Activated T-cell treated with anti-CD3 and anti-CD28 coated beads, Interleukin-2, amount 50 U/mL, for 72 hours (primary cell): ENCODE measurements at regions not wholly inside any gene's neighbourhood (a gene's known extent, or its start where the extent isn't known, plus 50 kb on each side); places are given as distances from the start of the nearest gene placed in this dataset.

Source experiments
- ATAC-seq, 2 donors: fragments of 150-1000 bp; cut with Tn5 transposase; replicated peaks in 1 of 2; 2 replicates each; pipeline ENCODE4 v1.10.0; 2021; ENCODE audit warnings: moderate library complexity in 2 of 2, mild to moderate bottlenecking in 1 of 2
- DNase-seq, 2 donors: peaks; one replicate each; pipeline ENCODE4 v3.0.0; 2021 to 2022; ENCODE audit warnings: mixed read lengths in 1 of 2
- H3K27ac Mint-ChIP-seq: one replicate; pipeline ENCODE4 v1.8.0; 2022; ENCODE audit warnings: mild to moderate bottlenecking, moderate library complexity, mixed read lengths
- H3K27me3 Mint-ChIP-seq: one replicate; pipeline ENCODE4 v1.8.0; 2022; ENCODE audit warnings: low read depth, mixed read lengths
- H3K36me3 Mint-ChIP-seq, 2 donors: one replicate each; pipeline ENCODE4 v1.8.0; 2022; ENCODE audit warnings: mixed read lengths in 2 of 2, mild to moderate bottlenecking in 1 of 2; ENCODE audit not compliant: insufficient read depth in 2 of 2
- H3K4me1 Mint-ChIP-seq: one replicate; pipeline ENCODE4 v1.8.0; 2022; ENCODE audit warnings: low read depth, mixed read lengths
- H3K4me3 Mint-ChIP-seq, 2 donors: one replicate each; pipeline ENCODE4 v1.8.0; 2022; ENCODE audit warnings: mild to moderate bottlenecking in 2 of 2, mixed read lengths in 2 of 2, moderate library complexity in 2 of 2
- H3K9me3 Mint-ChIP-seq, 2 donors: one replicate each; pipeline ENCODE4 v1.8.0; 2022; ENCODE audit warnings: mixed read lengths in 2 of 2

DNA sequence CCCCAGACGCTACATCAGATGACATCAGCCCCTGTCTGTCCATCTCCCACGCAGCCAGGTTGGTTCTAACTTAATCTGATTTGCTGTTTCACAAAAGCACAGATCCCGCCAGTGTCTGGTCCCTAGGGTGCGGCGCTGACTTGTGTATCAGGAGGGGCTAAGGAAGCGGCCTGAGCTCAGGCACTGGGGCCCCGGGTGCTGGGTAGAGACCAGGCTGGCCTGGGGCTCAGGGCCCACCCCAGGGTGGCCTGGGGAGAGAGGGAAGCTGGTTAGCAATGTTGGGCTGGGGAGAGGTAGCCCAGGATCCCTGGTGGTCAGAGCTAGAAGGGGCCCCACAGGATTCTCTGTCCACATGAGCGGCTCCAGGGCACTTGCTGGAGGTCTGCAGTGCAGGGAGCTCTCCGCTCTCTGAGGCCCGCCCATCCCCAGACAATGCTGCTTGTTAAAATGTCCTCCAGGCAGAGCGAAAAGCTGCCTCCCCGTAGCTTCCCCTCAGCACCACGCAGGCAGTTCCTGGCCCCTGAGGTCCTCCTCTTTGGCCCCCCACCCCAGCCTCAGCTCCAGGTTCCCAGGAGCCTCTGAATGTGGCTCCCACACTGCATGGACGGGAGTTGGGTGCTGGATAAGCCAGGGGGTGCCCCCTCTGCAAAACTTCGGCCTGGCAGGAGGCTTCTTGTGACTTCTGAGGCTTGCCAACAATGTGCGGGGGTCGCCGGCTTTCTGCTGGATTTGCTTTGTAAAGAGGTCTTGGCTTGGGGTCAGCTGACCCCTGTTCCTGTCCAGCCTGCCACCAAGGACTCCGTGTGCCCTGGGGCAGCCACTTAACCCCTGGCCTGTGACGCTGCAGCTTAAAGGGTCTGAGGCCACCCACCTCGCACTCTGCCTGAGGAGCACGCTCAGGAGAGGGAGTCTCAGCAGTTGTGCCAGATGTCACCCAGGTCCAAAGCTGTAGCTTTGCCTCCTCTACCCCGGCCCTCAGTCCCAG lies 112.9 kb downstream of the CPZ start:
- no peak overlapping the region for H3K4me3 Mint-ChIP-seq
- no peak overlapping the region for H3K27ac Mint-ChIP-seq
- H3K27me3 Mint-ChIP-seq: no peaks in the 10 kb centered on the region
- H3K9me3 Mint-ChIP-seq: no peaks in the 10 kb centered on the region
- no peaks in the 10 kb centered on the region for H3K4me1 Mint-ChIP-seq
- no peak for DNase-seq
- no peak for ATAC-seq
- no peaks in the 10 kb centered on the region for H3K36me3 Mint-ChIP-seq

- H3K9me3 Mint-ChIP-seq: no peaks in the 10 kb centered on the region
- H3K36me3 Mint-ChIP-seq: no peaks in the 10 kb centered on the region
- no peak overlapping the region for H3K4me3 Mint-ChIP-seq
- H3K27me3 Mint-ChIP-seq: no peaks in the 10 kb centered on the region
- no peak overlapping the region for H3K27ac Mint-ChIP-seq
- no peak for ATAC-seq
- H3K4me1 Mint-ChIP-seq: no peaks in the 10 kb centered on the region
- no peak for DNase-seq
These were observed 112.1 kb downstream of the CPZ start for GRCh38 chr4:8704632-8705031.

GRCh38 chr4:8703857-8704495 lies 111.4 kb downstream of the CPZ start:
- DNase-seq: no peak
- Mint-ChIP-seq H3K27ac (no peak overlapping the region), H3K4me3 (no peak overlapping the region), H3K36me3 (no peaks in the 10 kb centered on the region), H3K4me1 (no peaks in the 10 kb centered on the region), H3K27me3 (no peaks in the 10 kb centered on the region), H3K9me3 (no peaks in the 10 kb centered on the region)
- no peak for ATAC-seq

- no peaks in the 10 kb centered on the region for H3K27me3 Mint-ChIP-seq
- ATAC-seq (no peak), DNase-seq (no peak)
- no peak overlapping the region for H3K27ac Mint-ChIP-seq
- no peak overlapping the region for H3K4me3 Mint-ChIP-seq
- H3K4me1 Mint-ChIP-seq: no peaks in the 10 kb centered on the region
- H3K36me3 Mint-ChIP-seq: no peaks in the 10 kb centered on the region
- H3K9me3 Mint-ChIP-seq: no peaks in the 10 kb centered on the region
These were observed 110.8 kb downstream of the CPZ start for GRCh38 chr4:8703401-8703696.

DNA sequence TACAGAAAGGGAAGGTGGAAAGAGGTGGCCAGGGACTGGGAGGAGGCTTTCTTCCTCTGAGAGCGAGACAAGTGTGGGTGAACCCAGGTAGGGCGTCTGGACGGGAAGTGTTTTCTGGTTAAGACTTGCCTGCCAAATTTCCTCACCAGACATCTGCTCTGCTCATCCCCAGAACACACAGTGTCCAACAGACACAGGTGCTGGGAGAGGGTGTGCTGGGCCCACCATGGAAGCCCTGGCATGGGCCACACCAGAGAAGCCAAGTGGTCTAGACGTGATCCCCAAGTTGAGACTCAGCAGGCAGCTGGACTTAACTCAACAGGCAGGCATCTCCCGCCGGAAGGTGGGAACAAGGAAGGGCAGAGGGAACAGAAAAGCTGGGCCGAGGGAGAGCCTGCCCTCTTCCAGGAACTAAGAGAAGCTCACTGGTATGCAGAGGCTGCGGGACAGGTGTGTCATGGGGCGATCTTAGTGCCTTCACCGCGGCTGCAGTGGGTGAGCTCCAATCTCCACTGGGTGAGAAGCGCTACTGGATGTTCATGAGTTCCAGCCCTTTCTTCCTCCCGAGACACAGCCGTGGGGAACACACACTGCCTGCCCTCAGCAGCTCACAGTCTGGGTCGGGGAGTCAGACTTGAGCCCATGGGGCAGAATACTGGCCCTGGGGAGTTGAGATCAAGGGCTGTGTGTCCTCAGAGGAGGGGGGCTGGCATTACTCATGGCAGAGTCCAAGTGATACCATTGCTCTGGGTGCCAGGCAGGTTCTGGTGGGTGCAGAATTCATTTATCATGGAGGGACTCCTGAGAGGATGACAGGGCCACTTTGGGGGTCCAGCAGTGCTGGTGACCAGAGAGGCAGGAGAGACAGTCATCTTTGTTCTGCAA lies 110.2 kb downstream of the CPZ start:
- no peak overlapping the region for H3K27ac Mint-ChIP-seq
- H3K9me3 Mint-ChIP-seq: no peaks in the 10 kb centered on the region
- DNase-seq (no peak), ATAC-seq (no peak)
- H3K27me3 Mint-ChIP-seq: no peaks in the 10 kb centered on the region
- no peak overlapping the region for H3K4me3 Mint-ChIP-seq
- H3K4me1 Mint-ChIP-seq: no peaks in the 10 kb centered on the region
- H3K36me3 Mint-ChIP-seq: no peaks in the 10 kb centered on the region

DNA sequence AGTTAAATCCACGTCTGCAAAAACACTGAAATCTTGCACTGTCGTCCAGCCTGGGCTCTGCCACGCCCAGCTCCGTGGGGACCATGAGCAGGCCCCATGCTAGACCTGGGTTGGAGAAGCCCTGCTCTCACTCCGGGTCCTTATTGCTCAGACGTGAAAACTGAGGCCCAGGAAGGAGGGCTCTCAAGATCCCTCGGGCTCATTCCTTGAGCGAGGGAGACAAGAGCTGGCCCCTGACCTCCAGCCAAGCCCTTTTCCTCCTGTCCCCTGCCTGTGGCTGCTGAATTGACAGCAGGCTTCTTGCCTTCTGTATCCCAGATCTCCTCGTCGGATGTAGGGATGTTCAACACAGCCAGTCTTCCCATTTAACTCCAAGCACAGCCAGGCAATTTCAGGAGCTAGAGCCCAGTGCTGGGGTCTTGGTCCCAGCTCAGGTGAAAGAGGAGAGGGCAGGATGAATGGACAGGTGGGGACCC lies 109.5 kb downstream of the CPZ start:
- ATAC-seq (no peak), DNase-seq (no peak)
- H3K27me3 Mint-ChIP-seq: no peaks in the 10 kb centered on the region
- H3K36me3 Mint-ChIP-seq: no peaks in the 10 kb centered on the region
- no peak overlapping the region for H3K4me3 Mint-ChIP-seq
- H3K9me3 Mint-ChIP-seq: no peaks in the 10 kb centered on the region
- H3K27ac Mint-ChIP-seq: no peak overlapping the region
- no peaks in the 10 kb centered on the region for H3K4me1 Mint-ChIP-seq

DNA sequence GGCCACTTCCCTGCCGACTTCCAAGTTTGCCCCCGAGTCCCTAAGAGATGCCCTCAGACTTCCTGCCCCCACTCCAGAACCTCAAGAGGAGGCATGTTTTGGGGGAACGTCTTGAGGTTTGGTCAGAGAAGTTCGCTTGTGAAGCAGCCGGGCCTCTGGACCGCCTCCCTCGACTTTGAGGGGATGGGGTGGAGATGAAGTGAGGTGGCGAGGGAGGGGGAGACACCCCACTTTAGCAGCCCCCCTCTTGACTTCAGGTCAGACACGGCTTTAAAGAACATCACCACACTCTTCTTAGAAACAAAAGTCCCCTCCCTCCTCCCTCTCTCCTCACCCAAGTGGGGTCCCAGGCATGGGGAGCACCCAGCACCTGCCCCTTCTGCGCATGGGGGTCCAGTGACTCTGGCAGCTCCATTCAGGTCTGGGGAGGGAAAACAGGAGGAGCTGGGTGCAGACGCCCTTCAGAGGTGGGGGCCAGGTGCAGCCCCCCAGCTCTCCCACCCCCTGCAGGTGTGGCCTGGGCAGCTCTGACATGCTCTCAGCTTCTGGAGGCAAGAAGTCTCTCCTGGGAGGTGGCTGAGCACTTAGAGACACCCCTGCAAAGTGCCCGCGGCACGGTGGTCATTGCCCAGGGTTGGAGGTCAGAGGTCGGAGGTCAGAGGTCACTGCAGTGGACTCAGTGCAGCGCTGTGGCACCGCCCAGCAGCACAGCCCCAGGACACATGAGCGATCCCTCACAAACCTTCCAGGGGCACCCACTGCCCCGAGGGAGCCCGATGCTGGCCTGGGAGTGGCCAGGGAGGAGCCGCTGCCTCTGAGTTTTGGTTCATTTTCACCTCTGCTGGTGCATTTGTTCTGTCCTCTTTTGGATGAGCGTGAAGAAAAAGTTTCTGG lies 108.8 kb downstream of the CPZ start:
- no peak overlapping the region for H3K4me3 Mint-ChIP-seq

DNA sequence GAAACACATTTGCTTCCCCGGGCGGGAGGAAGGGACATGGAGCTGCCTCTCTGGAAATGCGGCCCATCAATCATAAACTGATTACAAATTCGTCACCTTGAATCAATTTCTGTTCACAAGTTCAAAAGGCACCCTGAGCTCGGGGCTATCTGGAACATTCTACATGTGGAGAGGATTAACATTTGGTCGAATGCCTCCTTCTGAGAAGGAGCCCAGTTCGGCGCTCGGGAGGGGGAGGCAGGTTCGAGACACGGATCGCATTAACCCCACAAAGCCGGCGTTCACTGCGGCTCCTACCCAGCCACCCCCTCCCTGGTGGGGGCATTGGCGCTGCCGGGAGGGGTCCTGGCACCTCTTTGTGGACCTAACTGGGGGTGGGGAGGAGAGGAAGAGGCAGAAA lies 108.0 kb downstream of the CPZ start:
- no peaks in the 10 kb centered on the region for H3K9me3 Mint-ChIP-seq
- H3K4me1 Mint-ChIP-seq: no peaks in the 10 kb centered on the region
- H3K27me3 Mint-ChIP-seq: no peaks in the 10 kb centered on the region
- no peak for DNase-seq
- no peak overlapping the region for H3K27ac Mint-ChIP-seq
- H3K36me3 Mint-ChIP-seq: no peaks in the 10 kb centered on the region
- no peak for ATAC-seq
- H3K4me3 Mint-ChIP-seq: no peak overlapping the region

More for the DNA sequence above, 108.8 kb downstream of the CPZ start:
- Mint-ChIP-seq H3K9me3 (no peaks in the 10 kb centered on the region), H3K27me3 (no peaks in the 10 kb centered on the region), H3K27ac (no peak overlapping the region), H3K4me1 (no peaks in the 10 kb centered on the region), H3K36me3 (no peaks in the 10 kb centered on the region)
- ATAC-seq: no peak
- DNase-seq: no peak

GRCh38 chr4:8699479-8700145 lies 107.0 kb downstream of the CPZ start:
- Mint-ChIP-seq H3K4me1 (no peaks in the 10 kb centered on the region), H3K27ac (no peak overlapping the region), H3K36me3 (no peaks in the 10 kb centered on the region), H3K4me3 (no peak overlapping the region), H3K9me3 (no peaks in the 10 kb centered on the region), H3K27me3 (no peaks in the 10 kb centered on the region)
- no peak for DNase-seq
- no peak for ATAC-seq

- no peaks in the 10 kb centered on the region for H3K9me3 Mint-ChIP-seq
- no peak for DNase-seq
These were observed 106.5 kb downstream of the CPZ start for GRCh38 chr4:8699063-8699385.

GRCh38 chr4:8698341-8699062 lies 105.9 kb downstream of the CPZ start:
- no peaks in the 10 kb centered on the region for H3K36me3 Mint-ChIP-seq
- no peaks in the 10 kb centered on the region for H3K4me1 Mint-ChIP-seq
- ATAC-seq (no peak), DNase-seq (no peak)
- no peaks in the 10 kb centered on the region for H3K27me3 Mint-ChIP-seq
- H3K9me3 Mint-ChIP-seq: no peaks in the 10 kb centered on the region
- H3K4me3 Mint-ChIP-seq: no peak overlapping the region
- H3K27ac Mint-ChIP-seq: no peak overlapping the region

More at GRCh38 chr4:8699063-8699385, 106.5 kb downstream of the CPZ start:
- ATAC-seq: no peak
- no peaks in the 10 kb centered on the region for H3K36me3 Mint-ChIP-seq
- no peak overlapping the region for H3K4me3 Mint-ChIP-seq
- no peaks in the 10 kb centered on the region for H3K27me3 Mint-ChIP-seq
- H3K4me1 Mint-ChIP-seq: no peaks in the 10 kb centered on the region
- H3K27ac Mint-ChIP-seq: no peak overlapping the region
